ENCODE measurements at regions not wholly inside any gene's neighbourhood (a gene's known extent, or its start where the extent isn't known, plus 50 kb on each side); places are given as distances from the start of the nearest gene placed in this dataset.

GRCh38 chr2:3125001-3125760 lies 252.4 kb downstream of the EIPR1 start:
- H3K27me3 Mint-ChIP-seq = no peaks in the 10 kb centered on the region
- H3K9me3 Mint-ChIP-seq = peaks cover 6% of the 10 kb centered on the region
- no peak for DNase-seq (ENCODE audit: extremely low spot score, unreplicated experiment)
- no peak overlapping the region for H3K4me3 Mint-ChIP-seq
- no peak overlapping the region for H3K27ac Mint-ChIP-seq
- TF ChIP-seq CTCF (conservative IDR thresholded peaks at IDR 0.05) = no peak
- H3K36me3 Mint-ChIP-seq = peaks cover 4% of the 10 kb centered on the region
- H3K4me1 Mint-ChIP-seq (ENCODE audit: unreplicated experiment) = peaks cover 26% of the 10 kb centered on the region

GRCh38 chr2:3122525-3122924 lies 255.1 kb downstream of the EIPR1 start:
- Mint-ChIP-seq H3K27ac (no peak overlapping the region), H3K27me3 (no peaks in the 10 kb centered on the region), H3K4me3 (no peak overlapping the region), H3K9me3 (peaks cover 6% of the 10 kb centered on the region), H3K36me3 (peaks cover 4% of the 10 kb centered on the region), H3K4me1 (ENCODE audit: unreplicated experiment) (peaks cover 19% of the 10 kb centered on the region)
- no peak for TF ChIP-seq CTCF (conservative IDR thresholded peaks at IDR 0.05)
- no peak for DNase-seq (ENCODE audit: extremely low spot score, unreplicated experiment)

- Mint-ChIP-seq H3K4me3 (no peak overlapping the region), H3K9me3 (peaks cover 6% of the 10 kb centered on the region), H3K27ac (no peak overlapping the region), H3K27me3 (no peaks in the 10 kb centered on the region), H3K4me1 (ENCODE audit: unreplicated experiment) (peaks cover 10% of the 10 kb centered on the region), H3K36me3 (peaks cover 4% of the 10 kb centered on the region)
- no peak for DNase-seq (ENCODE audit: extremely low spot score, unreplicated experiment)
- no peak for TF ChIP-seq CTCF (conservative IDR thresholded peaks at IDR 0.05)
Observed at GRCh38 chr2:3121601-3122000, 256.0 kb downstream of the EIPR1 start.

- Mint-ChIP-seq H3K27me3 (no peaks in the 10 kb centered on the region), H3K4me1 (ENCODE audit: unreplicated experiment) (peaks cover 4% of the 10 kb centered on the region), H3K36me3 (peaks cover 4% of the 10 kb centered on the region), H3K9me3 (peaks cover 10% of the 10 kb centered on the region), H3K4me3 (no peak overlapping the region), H3K27ac (no peak overlapping the region)
- DNase-seq (ENCODE audit: extremely low spot score, unreplicated experiment) = no peak
- TF ChIP-seq CTCF (conservative IDR thresholded peaks at IDR 0.05) = no peak
Observed at GRCh38 chr2:3117650-3118216, 259.9 kb downstream of the EIPR1 start.

- Mint-ChIP-seq H3K27ac (no peak overlapping the region), H3K27me3 (no peaks in the 10 kb centered on the region), H3K4me3 (no peak overlapping the region), H3K36me3 (peaks cover under 1% of the 10 kb centered on the region), H3K9me3 (peaks cover 5% of the 10 kb centered on the region), H3K4me1 (ENCODE audit: unreplicated experiment) (peaks cover 4% of the 10 kb centered on the region)
- no peak for TF ChIP-seq CTCF (conservative IDR thresholded peaks at IDR 0.05)
- no peak for DNase-seq (ENCODE audit: extremely low spot score, unreplicated experiment)
Observed at GRCh38 chr2:3116371-3116770, 261.2 kb downstream of the EIPR1 start.
